Neural progenitor cell (in vitro differentiated cells): ENCODE measurements at regions not wholly inside any gene's neighbourhood (a gene's known extent, or its start where the extent isn't known, plus 50 kb on each side); places are given as distances from the start of the nearest gene placed in this dataset.
A peak's percentile ranks its signal among the peaks of the same experiment; 100 is the strongest.

Source experiments
- DNase-seq: peaks from one replicate; pipeline ENCODE4 v3.0.0-alpha.2; 2016; ENCODE audit warnings: low spot score
- H2AFZ ChIP-seq: fragments of 200-600 bp; sonication (generic); replicated peaks from 2 replicates; pipeline ENCODE4 v1.6.1; 2016; ENCODE audit warnings: antibody characterized with exemption
- H3F3A ChIP-seq: fragments of 200-600 bp; sonication (generic); 2 replicates; pipeline ENCODE4 v1.6.1; 2016; ENCODE audit warnings: antibody characterized with exemption, low read depth
- H3K27ac ChIP-seq: fragments of 200-600 bp; sonication (generic); 2 replicates; pipeline ENCODE4 v1.5.1; 2016; ENCODE audit warnings: mild to moderate bottlenecking
- H3K27me3 ChIP-seq: fragments of 200-600 bp; sonication (generic); 2 replicates; pipeline ENCODE4 v1.6.1; 2016; ENCODE audit warnings: mild to moderate bottlenecking, moderate library complexity
- H3K36me3 ChIP-seq: fragments of 200-600 bp; sonication (generic); 2 replicates; pipeline ENCODE4 v1.5.1; 2016
- H3K4me1 ChIP-seq: fragments of 200-600 bp; sonication (generic); 2 replicates; pipeline ENCODE4 v1.6.1; 2016; ENCODE audit warnings: mixed run types
- H3K4me2 ChIP-seq: fragments of 200-600 bp; sonication (generic); 2 replicates; pipeline ENCODE4 v1.6.1; 2016
- H3K4me3 ChIP-seq: fragments of 200-600 bp; sonication (generic); 2 replicates; pipeline ENCODE4 v1.5.1; 2016
- H3K79me2 ChIP-seq: fragments of 200-600 bp; sonication (generic); 2 replicates; pipeline ENCODE4 v1.6.1; 2016; ENCODE audit warnings: low read depth
- H3K9ac ChIP-seq: fragments of 200-600 bp; sonication (generic); 2 replicates; pipeline ENCODE4 v1.6.1; 2016
- H3K9me3 ChIP-seq: fragments of 200-600 bp; sonication (generic); 2 replicates; pipeline ENCODE4 v1.5.1; 2016; ENCODE audit warnings: low read depth
- H4K20me1 ChIP-seq: fragments of 200-600 bp; sonication (generic); 2 replicates; pipeline ENCODE4 v1.6.1; 2016; ENCODE audit warnings: low read depth
- H3K27ac Mint-ChIP-seq: 3 replicates; pipeline ENCODE4 v1.8.0; 2021; ENCODE audit warnings: mixed read lengths
- H3K27me3 Mint-ChIP-seq: 2 replicates; pipeline ENCODE4 v1.8.0; 2022; ENCODE audit warnings: low read depth, mild to moderate bottlenecking, inconsistent platforms, moderate library complexity, mixed read lengths; ENCODE audit not compliant: insufficient read depth
- H3K36me3 Mint-ChIP-seq: 3 replicates; pipeline ENCODE4 v1.8.0; 2021; ENCODE audit warnings: mixed read lengths
- H3K4me1 Mint-ChIP-seq: 3 replicates; pipeline ENCODE4 v1.8.0; 2021; ENCODE audit warnings: mixed read lengths
- H3K4me3 Mint-ChIP-seq: 3 replicates; pipeline ENCODE4 v1.8.0; 2021; ENCODE audit warnings: mild to moderate bottlenecking, moderate library complexity, mixed read lengths
- H3K9me3 Mint-ChIP-seq: 3 replicates; pipeline ENCODE4 v1.8.0; 2020; ENCODE audit warnings: mixed read lengths
- EZH2 ChIP-seq: fragments of 200-600 bp; sonication (generic); IDR thresholded peaks from 2 replicates; pipeline ENCODE4 v1.6.1; 2017; ENCODE audit warnings: antibody characterized with exemption, mild to moderate bottlenecking, moderate library complexity
- EZH2phosphoT487 ChIP-seq: fragments of 200-600 bp; sonication (generic); IDR thresholded peaks from 2 replicates; pipeline ENCODE4 v1.6.1; 2017; ENCODE audit warnings: antibody characterized with exemption
- TF ChIP-seq, protein P1 (sequence below): fragments of 200-600 bp; sonication (generic); IDR thresholded peaks from 2 replicates; pipeline ENCODE4 v1.5.1; 2017; ENCODE audit warnings: antibody characterized with exemption, mild to moderate bottlenecking

DNA sequence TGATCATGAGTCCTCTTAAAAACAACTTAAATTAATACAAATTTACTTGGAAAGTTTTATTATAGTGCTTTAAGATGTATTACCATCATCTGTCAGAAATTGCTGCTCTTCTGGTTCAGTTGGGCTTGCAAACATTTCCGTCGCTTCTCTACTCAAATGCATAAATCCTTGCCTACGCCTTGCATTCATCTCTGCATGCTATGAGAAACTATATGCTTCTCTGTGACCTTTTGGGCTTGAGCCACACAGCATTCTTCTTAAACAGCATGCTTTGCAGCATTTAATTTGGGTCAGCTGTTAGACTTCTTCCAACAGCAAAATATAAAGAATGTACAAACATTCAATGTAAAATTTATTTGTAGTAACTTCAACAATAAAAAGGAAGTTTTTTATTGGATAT is 305.7 kb upstream of the FLRT2 start:
- no peaks in the 10 kb centered on the region for H3K27me3 ChIP-seq
- Mint-ChIP-seq H3K4me1 (peaks cover 11% of the 10 kb centered on the region), H3K4me3 (no peak overlapping the region), H3K27me3 (peaks cover 4% of the 10 kb centered on the region), H3K9me3 (peaks cover 8% of the 10 kb centered on the region), H3K27ac (no peak overlapping the region), H3K36me3 (no peaks in the 10 kb centered on the region)
- no peaks in the 10 kb centered on the region for H4K20me1 ChIP-seq
- H3K79me2 ChIP-seq, result no peaks in the 10 kb centered on the region
- H3F3A ChIP-seq, result peaks cover 22% of the 10 kb centered on the region
- H3K9ac ChIP-seq, result no peak overlapping the region
- H3K4me3 ChIP-seq, result no peak overlapping the region
- H2AFZ ChIP-seq, result no peak overlapping the region
- peaks cover 26% of the 10 kb centered on the region for H3K4me1 ChIP-seq
- no peak overlapping the region for H3K27ac ChIP-seq
- DNase-seq, result no peak
- peak overlapping the region; percentile 35 for H3K4me2 ChIP-seq
- H3K36me3 ChIP-seq, result no peaks in the 10 kb centered on the region
- H3K9me3 ChIP-seq, result no peaks in the 10 kb centered on the region
- no peak for TF ChIP-seq EZH2phosphoT487
- TF ChIP-seq, protein P1, sequence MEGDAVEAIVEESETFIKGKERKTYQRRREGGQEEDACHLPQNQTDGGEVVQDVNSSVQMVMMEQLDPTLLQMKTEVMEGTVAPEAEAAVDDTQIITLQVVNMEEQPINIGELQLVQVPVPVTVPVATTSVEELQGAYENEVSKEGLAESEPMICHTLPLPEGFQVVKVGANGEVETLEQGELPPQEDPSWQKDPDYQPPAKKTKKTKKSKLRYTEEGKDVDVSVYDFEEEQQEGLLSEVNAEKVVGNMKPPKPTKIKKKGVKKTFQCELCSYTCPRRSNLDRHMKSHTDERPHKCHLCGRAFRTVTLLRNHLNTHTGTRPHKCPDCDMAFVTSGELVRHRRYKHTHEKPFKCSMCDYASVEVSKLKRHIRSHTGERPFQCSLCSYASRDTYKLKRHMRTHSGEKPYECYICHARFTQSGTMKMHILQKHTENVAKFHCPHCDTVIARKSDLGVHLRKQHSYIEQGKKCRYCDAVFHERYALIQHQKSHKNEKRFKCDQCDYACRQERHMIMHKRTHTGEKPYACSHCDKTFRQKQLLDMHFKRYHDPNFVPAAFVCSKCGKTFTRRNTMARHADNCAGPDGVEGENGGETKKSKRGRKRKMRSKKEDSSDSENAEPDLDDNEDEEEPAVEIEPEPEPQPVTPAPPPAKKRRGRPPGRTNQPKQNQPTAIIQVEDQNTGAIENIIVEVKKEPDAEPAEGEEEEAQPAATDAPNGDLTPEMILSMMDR, result no peak
- TF ChIP-seq EZH2, result no peak

DNA sequence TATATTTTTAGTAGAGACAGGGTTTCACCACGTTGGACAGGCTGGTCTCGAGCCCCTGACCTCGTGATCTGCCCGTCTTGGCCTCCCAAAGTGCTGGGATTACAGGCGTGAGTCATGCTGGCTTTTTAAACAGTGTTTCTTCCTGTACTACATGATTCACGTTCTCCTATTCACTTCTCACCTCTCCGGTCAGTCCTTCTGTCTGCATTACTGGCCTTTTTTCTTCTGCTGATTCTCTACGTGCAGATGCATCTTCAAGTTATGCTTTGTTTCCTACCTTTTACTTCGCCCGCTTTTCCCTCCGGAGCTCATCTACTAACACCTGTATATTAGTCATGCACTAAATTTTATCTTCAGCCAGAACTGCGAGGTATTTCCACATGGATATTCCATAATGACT is 296.2 kb upstream of the FLRT2 start:
- H3K27ac ChIP-seq, result no peak overlapping the region
- Mint-ChIP-seq H3K27me3 (no peaks in the 10 kb centered on the region), H3K4me3 (no peak overlapping the region), H3K4me1 (no peaks in the 10 kb centered on the region), H3K36me3 (peaks cover 2% of the 10 kb centered on the region), H3K27ac (no peak overlapping the region), H3K9me3 (peaks cover 3% of the 10 kb centered on the region)
- H3K36me3 ChIP-seq, result no peaks in the 10 kb centered on the region
- no peak overlapping the region for H2AFZ ChIP-seq
- H3F3A ChIP-seq, result no peaks in the 10 kb centered on the region
- TF ChIP-seq, protein P1, result no peak
- no peak for TF ChIP-seq EZH2
- no peak for TF ChIP-seq EZH2phosphoT487
- H3K27me3 ChIP-seq, result no peaks in the 10 kb centered on the region
- H3K4me3 ChIP-seq, result no peak overlapping the region
- H3K9me3 ChIP-seq, result no peaks in the 10 kb centered on the region
- no peaks in the 10 kb centered on the region for H3K4me1 ChIP-seq
- H3K9ac ChIP-seq, result no peak overlapping the region
- no peak overlapping the region for H3K4me2 ChIP-seq
- no peak for DNase-seq
- no peaks in the 10 kb centered on the region for H3K79me2 ChIP-seq
- H4K20me1 ChIP-seq, result no peaks in the 10 kb centered on the region

DNA sequence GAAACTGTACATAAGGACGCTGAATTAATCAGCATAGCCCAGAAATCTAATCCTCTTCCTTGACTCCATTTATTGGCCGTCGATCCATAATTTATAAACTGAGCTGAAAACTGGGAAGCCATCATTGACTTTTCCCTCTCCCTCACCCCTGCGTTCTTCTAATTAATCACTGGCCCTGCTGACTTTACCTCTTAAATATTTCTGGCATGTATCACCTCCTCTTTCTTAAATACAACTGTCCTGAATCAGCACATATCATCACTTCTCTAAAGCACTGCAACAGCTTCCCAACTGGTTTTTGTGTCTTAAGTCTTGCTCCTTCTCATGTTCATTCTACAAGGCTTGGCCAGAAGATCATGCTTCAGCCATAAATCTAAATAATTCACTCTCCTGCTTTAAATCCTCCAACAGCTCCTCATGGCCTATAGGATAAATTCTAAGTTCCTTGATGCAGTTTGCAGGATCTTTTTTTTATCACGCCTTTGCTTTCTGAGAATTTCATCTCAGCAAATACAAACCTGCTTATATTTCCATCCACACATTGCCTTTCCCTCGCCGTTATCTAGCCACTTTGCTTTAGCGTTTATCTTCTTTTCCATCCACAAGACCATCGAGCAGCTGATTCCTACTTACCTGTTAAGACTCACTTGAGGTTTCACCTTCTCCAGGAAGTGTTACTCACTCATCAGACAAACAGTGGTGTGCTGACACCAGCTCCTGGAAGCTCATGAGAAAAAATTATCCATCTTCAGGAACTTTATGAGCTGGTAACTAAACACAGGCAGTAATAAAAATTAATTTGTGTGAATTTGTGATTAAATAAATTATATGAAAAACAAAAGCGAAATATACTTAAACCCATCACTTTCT is 295.6 kb upstream of the FLRT2 start:
- DNase-seq, result no peak
- H3F3A ChIP-seq, result no peaks in the 10 kb centered on the region
- TF ChIP-seq, protein P1, result no peak
- TF ChIP-seq EZH2 (no peak), EZH2phosphoT487 (no peak)
- Mint-ChIP-seq H3K4me3 (no peak overlapping the region), H3K4me1 (peaks cover 4% of the 10 kb centered on the region), H3K9me3 (peaks cover 3% of the 10 kb centered on the region), H3K27me3 (no peaks in the 10 kb centered on the region), H3K27ac (no peak overlapping the region), H3K36me3 (peaks cover 2% of the 10 kb centered on the region)
- no peaks in the 10 kb centered on the region for H3K36me3 ChIP-seq
- no peaks in the 10 kb centered on the region for H3K27me3 ChIP-seq
- no peak overlapping the region for H3K27ac ChIP-seq
- no peaks in the 10 kb centered on the region for H3K4me1 ChIP-seq
- H3K9me3 ChIP-seq, result no peaks in the 10 kb centered on the region
- H3K4me2 ChIP-seq, result no peak overlapping the region
- H3K79me2 ChIP-seq, result no peaks in the 10 kb centered on the region
- no peak overlapping the region for H3K4me3 ChIP-seq
- no peaks in the 10 kb centered on the region for H4K20me1 ChIP-seq
- H2AFZ ChIP-seq, result peak overlapping the region; percentile 40
- H3K9ac ChIP-seq, result no peak overlapping the region
